ENCODE measurements at regions not wholly inside any gene's neighbourhood (a gene's known extent, or its start where the extent isn't known, plus 50 kb on each side); places are given as distances from the start of the nearest gene placed in this dataset.
A peak's percentile ranks its signal among the peaks of the same experiment; 100 is the strongest.

- in situ Hi-C loops (cut with HindIII; ENCODE audit: low pct_unique_long_range_greater_than_20kb, low sequenced_read_pairs): no loop called here
- no peak for DNase-seq (ENCODE audit: low read depth in 1 of 2, low spot score in 1 of 2)
- no peak for TF ChIP-seq JUND (IDR thresholded peaks at IDR 0.05; ENCODE audit: low read depth)
Measured at GRCh38 chr15:95293456-95294031, 1037.0 kb upstream of the NR2F2 start.

- no peak for DNase-seq (ENCODE audit: low read depth in 1 of 2, low spot score in 1 of 2)
- TF ChIP-seq JUND (IDR thresholded peaks at IDR 0.05; ENCODE audit: low read depth): no peak
- in situ Hi-C loops (cut with HindIII; ENCODE audit: low pct_unique_long_range_greater_than_20kb, low sequenced_read_pairs): no loop called here
Measured at GRCh38 chr15:95295363-95295762, 1035.1 kb upstream of the NR2F2 start.

DNA sequence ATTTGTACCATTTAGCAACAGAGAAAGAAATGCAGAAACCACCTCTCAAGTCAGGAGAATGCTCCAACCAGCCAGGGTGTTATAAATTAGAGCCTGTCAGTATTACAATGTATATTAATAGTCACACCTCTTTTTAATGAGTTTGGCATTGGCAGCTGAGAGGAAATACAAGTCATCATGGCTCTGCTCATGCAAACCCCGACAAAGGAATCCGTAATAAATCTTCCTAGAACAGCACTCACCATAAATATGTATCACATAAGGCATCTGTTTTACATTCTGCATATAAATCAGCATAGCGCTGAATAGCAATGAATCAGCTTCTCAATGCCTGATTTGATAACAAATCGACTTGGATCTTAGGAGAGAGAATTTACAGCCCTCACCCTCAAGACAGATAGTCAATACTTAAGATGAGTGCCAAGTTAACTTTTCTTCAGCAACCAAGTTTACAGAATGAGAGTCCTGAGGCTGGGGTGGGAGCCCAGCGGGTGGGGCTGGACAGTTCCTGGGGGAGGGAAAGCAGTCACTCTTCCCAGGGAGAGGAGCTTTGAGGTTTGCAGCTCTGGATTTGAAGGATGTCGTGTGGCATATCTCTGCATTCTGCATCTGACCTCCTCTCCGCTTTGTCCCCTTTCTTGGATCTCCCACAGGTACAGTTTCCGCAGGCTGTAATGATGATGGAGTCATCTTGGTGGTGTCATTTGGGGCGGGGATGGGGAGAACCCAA, 1034.4 kb upstream of the NR2F2 start:
- DNase-seq (ENCODE audit: low read depth in 1 of 2, low spot score in 1 of 2): no peak
- in situ Hi-C loops (cut with HindIII; ENCODE audit: low pct_unique_long_range_greater_than_20kb, low sequenced_read_pairs): no loop called here
- no peak for TF ChIP-seq JUND (IDR thresholded peaks at IDR 0.05; ENCODE audit: low read depth)

- in situ Hi-C loops (cut with HindIII; ENCODE audit: low pct_unique_long_range_greater_than_20kb, low sequenced_read_pairs): no loop called here
- no peak for DNase-seq (ENCODE audit: low read depth in 1 of 2, low spot score in 1 of 2)
- TF ChIP-seq JUND (IDR thresholded peaks at IDR 0.05; ENCODE audit: low read depth): no peak
Measured at GRCh38 chr15:95296643-95297042, 1033.9 kb upstream of the NR2F2 start.

GRCh38 chr15:95298729-95299128, 1031.8 kb upstream of the NR2F2 start:
- no peak for TF ChIP-seq JUND (IDR thresholded peaks at IDR 0.05; ENCODE audit: low read depth)
- DNase-seq (ENCODE audit: low read depth in 1 of 2, low spot score in 1 of 2): no peak
- in situ Hi-C loops (cut with HindIII; ENCODE audit: low pct_unique_long_range_greater_than_20kb, low sequenced_read_pairs): no loop called here

DNA sequence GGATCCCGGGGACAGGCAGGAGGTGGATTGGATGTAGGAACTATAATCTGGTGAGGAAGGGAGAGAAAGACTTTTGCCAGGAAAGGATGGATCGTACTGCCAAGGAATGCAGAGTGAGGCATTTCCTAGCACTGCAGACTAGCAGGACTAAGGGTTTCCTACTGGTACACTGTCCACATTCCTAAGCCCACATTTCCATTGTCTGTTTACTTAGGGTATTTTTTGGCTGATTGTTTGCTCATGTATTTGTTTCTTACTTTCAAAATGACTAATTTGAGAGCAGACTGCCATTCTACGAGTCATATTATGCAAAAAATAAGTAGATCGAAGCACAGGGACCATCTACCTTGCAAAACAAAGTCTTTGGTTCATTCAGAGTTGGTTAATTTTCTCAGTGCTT, 1029.5 kb upstream of the NR2F2 start:
- in situ Hi-C loops (cut with HindIII; ENCODE audit: low pct_unique_long_range_greater_than_20kb, low sequenced_read_pairs): no loop called here
- no peak for DNase-seq (ENCODE audit: low read depth in 1 of 2, low spot score in 1 of 2)
- no peak for TF ChIP-seq JUND (IDR thresholded peaks at IDR 0.05; ENCODE audit: low read depth)

DNA sequence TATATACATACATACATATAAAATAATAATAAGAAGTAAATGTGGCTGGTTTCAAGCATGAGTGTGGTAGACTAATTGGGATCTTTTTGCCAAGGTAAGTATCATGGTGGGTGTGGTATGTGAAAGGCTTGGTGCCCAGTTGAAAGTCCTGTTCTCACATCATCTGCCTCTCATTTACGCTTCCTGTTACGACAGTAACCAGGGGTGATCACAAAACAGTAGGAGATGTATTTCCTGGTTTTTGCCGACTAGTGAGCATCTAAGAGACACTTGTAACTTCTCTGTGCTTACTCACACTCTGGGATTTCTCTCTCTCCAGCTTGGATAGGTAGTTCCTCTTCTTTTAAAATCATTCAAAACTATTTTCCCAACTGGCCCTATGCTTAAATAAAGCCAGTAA, 1028.3 kb upstream of the NR2F2 start:
- in situ Hi-C loops (cut with HindIII; ENCODE audit: low pct_unique_long_range_greater_than_20kb, low sequenced_read_pairs): no loop called here
- no peak for TF ChIP-seq JUND (IDR thresholded peaks at IDR 0.05; ENCODE audit: low read depth)
- no peak for DNase-seq (ENCODE audit: low read depth in 1 of 2, low spot score in 1 of 2)

GRCh38 chr15:95302809-95303208, 1027.7 kb upstream of the NR2F2 start:
- no peak for TF ChIP-seq JUND (IDR thresholded peaks at IDR 0.05; ENCODE audit: low read depth)
- no peak for DNase-seq (ENCODE audit: low read depth in 1 of 2, low spot score in 1 of 2)
- in situ Hi-C loops (cut with HindIII; ENCODE audit: low pct_unique_long_range_greater_than_20kb, low sequenced_read_pairs): no loop called here

- in situ Hi-C loops (cut with HindIII; ENCODE audit: low pct_unique_long_range_greater_than_20kb, low sequenced_read_pairs): no loop called here
- DNase-seq (ENCODE audit: low read depth in 1 of 2, low spot score in 1 of 2): no peak
- TF ChIP-seq JUND (IDR thresholded peaks at IDR 0.05; ENCODE audit: low read depth): no peak
Measured at GRCh38 chr15:95303713-95304112, 1026.8 kb upstream of the NR2F2 start.

DNA sequence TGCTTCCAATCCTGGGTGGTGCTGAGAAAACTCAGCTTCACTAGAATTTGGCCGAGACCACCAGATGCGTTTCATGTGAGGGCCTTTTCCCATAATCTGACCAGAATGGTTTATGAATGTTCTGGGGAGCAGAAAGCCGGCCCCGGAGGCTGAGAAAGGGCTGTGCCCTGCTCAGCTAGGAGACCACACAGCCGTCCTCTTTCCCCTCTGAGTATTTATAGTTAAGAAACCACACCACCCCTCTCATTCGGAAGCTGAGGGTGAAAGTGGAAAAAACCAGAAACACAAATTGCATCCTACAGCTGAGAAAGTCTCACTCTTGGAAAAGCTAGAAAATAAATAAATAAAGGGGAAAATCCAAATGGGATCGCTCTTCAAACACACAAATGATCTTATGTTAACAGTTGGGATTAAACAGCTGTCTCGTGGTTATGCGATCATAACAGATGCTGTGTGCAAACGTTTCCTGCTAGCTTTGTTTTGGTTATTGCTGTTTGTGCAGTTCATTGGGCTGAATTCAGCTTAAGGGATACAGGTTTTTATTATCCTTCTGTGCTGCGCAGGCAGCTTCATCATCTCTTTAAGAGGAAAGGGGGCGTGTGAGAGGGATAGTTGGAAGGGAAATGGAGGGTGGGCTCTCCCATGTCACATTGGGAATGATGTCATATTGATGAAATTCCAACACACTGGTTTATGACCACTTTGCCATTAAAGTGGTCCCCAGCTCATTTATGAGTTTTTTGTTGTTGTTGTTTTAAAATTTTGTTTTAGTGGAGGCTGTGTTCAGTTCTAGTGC, 1026.2 kb upstream of the NR2F2 start:
- DNase-seq (ENCODE audit: low read depth in 1 of 2, low spot score in 1 of 2): no peak
- no peak for TF ChIP-seq JUND (IDR thresholded peaks at IDR 0.05; ENCODE audit: low read depth)
- in situ Hi-C loops (cut with HindIII; ENCODE audit: low pct_unique_long_range_greater_than_20kb, low sequenced_read_pairs): no loop called here

- DNase-seq (ENCODE audit: low read depth in 1 of 2, low spot score in 1 of 2): no peak
- no peak for TF ChIP-seq JUND (IDR thresholded peaks at IDR 0.05; ENCODE audit: low read depth)
- in situ Hi-C loops (cut with HindIII; ENCODE audit: low pct_unique_long_range_greater_than_20kb, low sequenced_read_pairs): no loop called here
Measured at GRCh38 chr15:95304947-95305400, 1025.5 kb upstream of the NR2F2 start.

GRCh38 chr15:95307115-95307514, 1023.4 kb upstream of the NR2F2 start:
- DNase-seq (ENCODE audit: low read depth in 1 of 2, low spot score in 1 of 2): no peak
- in situ Hi-C loops (cut with HindIII; ENCODE audit: low pct_unique_long_range_greater_than_20kb, low sequenced_read_pairs): no loop called here
- no peak for TF ChIP-seq JUND (IDR thresholded peaks at IDR 0.05; ENCODE audit: low read depth)

DNA sequence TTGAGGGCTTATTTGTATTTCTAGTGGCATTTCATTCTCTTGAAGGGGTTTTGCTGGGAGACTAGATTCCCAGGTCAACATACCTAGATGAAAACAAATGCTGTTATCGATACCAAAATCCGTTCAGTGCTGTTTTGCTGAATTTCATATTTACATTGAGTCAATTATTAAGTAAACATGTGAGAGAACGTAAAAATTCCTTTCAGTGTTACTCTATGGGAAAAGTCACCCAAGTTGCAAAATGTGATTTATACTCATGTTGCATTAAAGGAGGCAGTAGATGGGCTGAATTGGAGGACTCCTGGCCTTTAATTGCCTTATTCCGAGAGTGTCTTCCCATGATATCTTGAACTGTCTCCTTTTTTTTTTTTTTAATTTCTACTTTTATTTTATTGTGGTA, 1011.3 kb upstream of the NR2F2 start:
- DNase-seq (ENCODE audit: low read depth in 1 of 2, low spot score in 1 of 2): peak in 1 of 2 experiments; percentile 18
- no peak for TF ChIP-seq JUND (IDR thresholded peaks at IDR 0.05; ENCODE audit: low read depth)
- in situ Hi-C loops (cut with HindIII; ENCODE audit: low pct_unique_long_range_greater_than_20kb, low sequenced_read_pairs): no loop called here

Data from T47D (cell line).